Fibroblast of peridontal ligament (primary cell): ENCODE measurements at regions not wholly inside any gene's neighbourhood (a gene's known extent, or its start where the extent isn't known, plus 50 kb on each side); places are given as distances from the start of the nearest gene placed in this dataset.
A peak's percentile ranks its signal among the peaks of the same experiment; 100 is the strongest.

Source experiments
- DNase-seq: peaks from one replicate; pipeline ENCODE4 v3.0.0-alpha.2; 2010; ENCODE audit errors: extremely low read depth

- no peak for DNase-seq
Measured at GRCh38 chr1:87165177-87165576, 163.5 kb upstream of the LMO4 start.

DNA sequence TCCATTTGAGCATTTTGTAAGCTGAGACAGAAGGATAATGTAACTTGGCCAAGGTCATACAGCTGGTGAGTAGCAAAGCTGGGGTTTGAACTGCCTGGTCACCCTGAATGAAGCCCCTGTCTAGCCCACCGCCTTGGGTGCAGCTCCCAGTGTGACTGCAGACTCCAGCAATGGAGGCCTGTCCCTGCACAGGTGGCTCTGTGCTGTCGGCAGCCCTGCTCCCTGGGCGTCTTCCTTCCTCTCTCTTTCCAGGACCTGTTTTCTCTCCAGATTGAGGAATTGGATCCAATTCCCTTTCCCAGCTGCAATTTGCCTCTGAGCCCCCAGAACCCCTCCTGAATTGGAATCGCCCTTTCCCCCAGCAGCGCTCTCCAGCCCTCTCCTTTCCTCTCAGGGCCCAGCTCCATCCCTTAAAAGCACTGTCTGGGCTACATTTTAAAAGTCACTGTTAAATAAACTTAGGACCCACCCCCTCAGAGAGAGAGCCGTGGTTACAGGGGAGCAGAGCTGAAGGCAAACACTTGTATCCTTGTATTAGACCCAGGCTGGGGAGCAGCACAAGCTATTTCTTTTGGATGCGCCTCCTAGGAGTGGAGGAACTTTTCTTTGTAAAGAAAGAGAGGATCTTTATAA, 161.4 kb upstream of the LMO4 start:
- no peak for DNase-seq

- DNase-seq: no peak
Measured at GRCh38 chr1:87167848-87168525, 160.7 kb upstream of the LMO4 start.

GRCh38 chr1:87169263-87169910, 159.3 kb upstream of the LMO4 start:
- no peak for DNase-seq

DNA sequence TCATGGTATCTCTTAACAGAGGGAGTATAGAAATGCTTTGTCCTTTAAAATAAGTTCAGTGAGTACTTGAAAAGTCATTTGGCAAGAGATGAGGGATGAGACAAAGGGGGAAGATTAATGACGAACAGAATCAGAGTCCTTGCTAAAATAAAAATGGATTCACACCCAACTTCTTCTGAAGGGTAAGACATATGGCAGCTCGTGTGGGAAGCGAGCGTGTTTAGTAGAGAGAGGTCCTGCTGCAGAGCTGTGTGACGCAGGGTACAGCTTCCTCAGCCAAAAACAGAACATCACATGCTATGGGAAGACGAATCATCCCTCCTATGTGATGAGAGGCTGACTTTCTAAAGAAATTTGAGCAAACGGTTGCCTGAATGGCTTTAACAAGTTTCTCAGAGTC, 158.5 kb upstream of the LMO4 start:
- DNase-seq: peak; percentile 4

DNA sequence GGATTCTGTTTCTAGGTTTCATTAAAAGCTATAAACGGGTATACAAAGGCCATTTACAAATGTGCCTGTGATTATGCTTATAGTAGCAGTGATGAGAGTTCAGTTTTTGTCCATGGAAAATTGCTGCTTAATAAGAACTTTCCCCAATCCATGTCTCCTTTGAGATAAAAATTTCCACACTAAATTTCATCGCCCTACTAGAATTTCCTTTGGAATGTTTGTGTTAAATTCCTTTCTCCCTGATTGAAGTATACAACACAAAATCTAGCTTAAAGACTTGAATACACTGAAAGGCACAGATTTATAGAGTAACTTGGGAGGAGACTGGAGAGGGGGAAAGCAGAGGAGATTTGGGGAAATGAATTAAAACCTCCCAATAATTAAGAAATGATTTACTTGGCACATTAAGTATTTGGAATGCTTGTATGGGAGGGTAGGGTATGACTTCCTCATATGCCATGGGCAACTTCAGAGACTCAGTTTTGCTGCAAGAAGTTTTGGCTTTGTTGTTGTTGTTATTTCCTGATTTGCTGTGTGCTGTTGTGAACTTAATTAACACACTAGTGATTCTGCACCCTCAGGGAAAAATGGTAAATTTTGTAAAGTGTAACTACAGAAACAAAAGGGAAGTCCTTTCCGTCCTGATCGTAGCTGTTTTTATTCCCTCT, 157.6 kb upstream of the LMO4 start:
- DNase-seq: no peak

GRCh38 chr1:87173231-87173630, 155.4 kb upstream of the LMO4 start:
- no peak for DNase-seq

- DNase-seq: no peak
Measured at GRCh38 chr1:87174724-87175245, 153.9 kb upstream of the LMO4 start.

DNA sequence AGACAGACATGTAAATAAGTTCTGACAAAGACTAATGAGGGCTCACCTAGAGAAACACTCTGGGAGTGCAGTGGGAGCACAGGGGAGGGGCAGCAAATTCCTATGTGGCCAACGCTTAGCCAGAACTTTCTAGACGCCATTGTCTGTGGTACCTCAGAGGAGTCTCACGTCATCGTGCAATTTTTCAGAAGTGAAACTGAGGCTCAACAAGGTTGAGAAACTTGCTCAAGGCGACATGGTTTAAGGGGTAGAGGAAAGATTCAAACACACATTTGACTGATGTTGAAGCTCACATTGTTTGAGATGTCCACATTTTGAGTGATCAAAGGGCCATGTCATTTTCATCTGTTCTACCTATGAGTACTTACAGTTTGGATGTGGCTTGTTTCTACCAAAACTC, 152.6 kb upstream of the LMO4 start:
- DNase-seq: no peak

DNA sequence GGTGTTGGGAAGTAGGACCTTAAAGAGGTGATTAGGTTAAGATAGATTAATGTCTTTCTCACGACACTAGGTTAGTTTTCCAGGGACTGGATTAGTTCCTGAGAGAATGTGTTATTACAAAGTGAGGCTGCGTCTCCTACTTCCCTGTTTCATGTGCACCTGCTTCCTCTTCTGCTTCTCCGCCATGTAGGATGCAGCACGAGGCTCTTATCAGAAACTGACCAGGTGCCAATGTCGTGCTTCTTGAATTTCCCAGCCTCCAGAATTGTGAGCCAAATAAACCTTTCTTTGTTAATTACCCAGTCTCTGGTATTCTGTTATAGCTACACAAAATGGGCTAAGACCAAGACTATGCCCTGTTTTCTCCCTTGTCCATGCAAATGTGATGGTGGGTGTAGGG, 152.2 kb upstream of the LMO4 start:
- DNase-seq: no peak

- DNase-seq: no peak
Measured at GRCh38 chr1:87178441-87178840, 150.2 kb upstream of the LMO4 start.

DNA sequence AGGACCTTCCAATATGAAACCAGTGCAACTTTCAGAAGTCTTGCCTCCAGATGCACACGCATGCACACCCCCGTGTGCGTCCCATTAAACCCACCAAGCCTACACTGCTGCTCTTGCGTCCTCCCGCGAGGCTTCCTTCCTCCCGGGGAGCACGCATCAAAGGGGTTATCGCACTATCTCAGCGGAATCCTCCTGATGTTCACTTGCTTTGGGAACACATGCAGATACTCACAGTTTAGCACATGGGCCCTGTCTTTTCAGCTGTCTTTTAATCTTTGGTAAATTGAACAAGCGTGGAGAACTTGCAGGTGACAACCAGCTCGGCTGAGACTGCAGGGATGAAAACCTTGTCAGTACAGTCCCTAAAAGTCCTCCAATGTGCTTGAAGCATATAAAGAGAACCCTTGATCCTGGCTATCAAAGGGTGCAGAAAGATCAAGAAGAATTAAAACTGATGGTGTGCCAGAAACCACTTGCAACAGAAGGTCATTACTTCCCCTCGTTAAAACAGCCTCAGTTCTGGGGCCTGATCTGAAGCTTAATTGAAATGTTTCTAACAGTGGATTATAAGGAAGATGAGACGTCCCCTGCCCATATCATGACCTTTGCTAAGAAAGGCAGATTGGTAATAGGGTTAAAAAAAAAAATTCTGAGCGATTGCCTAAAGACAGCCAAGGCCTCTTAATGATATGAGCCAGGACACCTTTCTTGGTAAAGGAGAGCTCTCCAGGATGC, 149.4 kb upstream of the LMO4 start:
- no peak for DNase-seq

GRCh38 chr1:87179851-87180519, 148.7 kb upstream of the LMO4 start:
- DNase-seq: no peak

- no peak for DNase-seq
Measured at GRCh38 chr1:87180682-87181081, 148.0 kb upstream of the LMO4 start.

GRCh38 chr1:87182611-87183010, 146.1 kb upstream of the LMO4 start:
- DNase-seq: no peak

- no peak for DNase-seq
Measured at GRCh38 chr1:87185077-87185476, 143.6 kb upstream of the LMO4 start.

- DNase-seq: no peak
Measured at GRCh38 chr1:87186346-87186745, 142.3 kb upstream of the LMO4 start.

DNA sequence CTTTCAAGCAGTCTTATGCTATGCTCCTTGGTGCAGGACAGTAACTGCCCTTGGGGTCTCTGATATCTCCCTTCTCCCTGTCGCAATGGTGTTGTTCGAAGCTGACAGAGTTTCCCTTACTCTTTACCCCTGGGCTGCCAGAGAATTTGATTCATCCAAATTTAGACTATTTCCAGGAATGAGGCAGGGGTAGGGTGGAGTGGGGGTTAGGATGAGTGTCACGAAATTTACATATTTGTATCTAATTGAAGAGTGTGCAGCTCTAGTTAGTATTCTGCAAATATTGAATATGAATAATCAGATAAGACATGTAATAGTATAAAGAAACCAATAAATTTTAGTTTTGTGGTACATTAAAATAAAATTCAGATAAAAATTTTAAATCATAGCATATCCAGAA, 140.0 kb upstream of the LMO4 start:
- DNase-seq: no peak

GRCh38 chr1:87190402-87190801, 138.3 kb upstream of the LMO4 start:
- no peak for DNase-seq

DNA sequence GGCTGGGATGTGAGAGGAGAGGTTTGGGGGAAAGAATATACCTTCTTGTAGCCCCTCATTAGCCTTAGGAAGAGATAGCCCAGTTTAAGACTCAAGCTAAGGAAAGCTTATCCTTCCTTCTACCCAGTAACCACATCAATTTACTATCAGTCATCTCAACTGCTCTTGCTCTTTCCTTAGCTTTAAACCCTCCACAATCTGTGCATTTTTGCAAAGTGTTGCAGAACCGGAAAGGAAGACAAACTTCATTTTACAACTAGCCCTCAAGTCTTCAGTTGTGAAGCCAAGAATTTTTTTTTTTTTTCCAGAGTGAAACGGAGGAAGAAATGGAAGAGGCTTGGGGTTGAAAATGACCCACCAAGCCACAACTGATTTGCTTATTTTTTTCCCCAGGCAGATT, 137.0 kb upstream of the LMO4 start:
- DNase-seq: no peak

DNA sequence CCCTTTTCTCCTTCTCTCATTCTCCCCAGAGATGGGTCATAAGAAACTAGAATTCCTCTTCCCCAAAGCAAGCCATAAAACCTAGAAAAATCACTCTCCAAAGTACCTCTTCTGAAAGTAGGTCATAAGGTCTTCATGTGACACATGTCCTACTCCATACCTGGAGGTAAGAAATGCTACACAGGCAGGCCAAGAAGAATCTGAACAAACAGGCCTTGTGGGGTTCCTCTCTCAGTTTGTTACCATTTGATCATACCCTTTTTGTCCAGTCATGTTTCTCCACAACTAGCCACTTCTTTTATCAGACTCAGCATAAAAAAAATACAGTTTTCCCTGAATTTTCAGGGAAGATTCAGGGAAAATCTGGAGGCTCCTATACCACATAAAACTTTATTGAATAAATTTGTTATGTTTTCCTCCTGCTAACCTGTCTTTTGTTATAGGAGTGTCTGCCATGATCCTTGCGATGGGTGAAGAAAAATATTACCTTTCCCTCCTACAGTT, 134.4 kb upstream of the LMO4 start:
- no peak for DNase-seq
